ENCODE measurements at regions not wholly inside any gene's neighbourhood (a gene's known extent, or its start where the extent isn't known, plus 50 kb on each side); places are given as distances from the start of the nearest gene placed in this dataset.

GRCh38 chr7:106783286-106783685 lies 81.8 kb upstream of the PIK3CG start:
- no peaks in the 10 kb centered on the region for H4K20me1 ChIP-seq (ENCODE audit: control insufficient read depth, insufficient read depth, low read length, poor library complexity, severe bottlenecking)
- TF ChIP-seq EZH2 (IDR thresholded peaks at IDR 0.05; ENCODE audit: borderline replicate concordance, insufficient read depth, low read depth, low read length, poor library complexity, severe bottlenecking), result no peak
- ATAC-seq (ENCODE audit: low read depth) (no peak), DNase-seq (no peak)
- no peak overlapping the region for H3K9ac ChIP-seq (ENCODE audit: low read length)
- Mint-ChIP-seq H3K27ac (no peak overlapping the region), H3K27me3 (peaks cover 10% of the 10 kb centered on the region), H3K4me3 (no peak overlapping the region), H3K4me1 (no peaks in the 10 kb centered on the region), H3K9me3 (ENCODE audit: insufficient read depth) (no peaks in the 10 kb centered on the region)
- H3K36me3 ChIP-seq (replicated peaks in 1 of 2; ENCODE audit: control extremely low read depth in 1 of 2, control insufficient read depth in 1 of 2, extremely low read depth in 1 of 2, insufficient read depth in 2 of 2, low read length in 1 of 2), result no peaks in the 10 kb centered on the region
- ChIA-PET CTCF (no interaction called here), POLR2A (no interaction called here)
- no peaks in the 10 kb centered on the region for H3K79me2 ChIP-seq (ENCODE audit: control insufficient read depth, insufficient read depth, low read length)
- no peak overlapping the region for H2AFZ ChIP-seq (ENCODE audit: insufficient read depth, low read depth, low read length, poor library complexity, severe bottlenecking)
- no peak overlapping the region for H3K4me2 ChIP-seq (replicated peaks; ENCODE audit: low read depth, low read length, poor library complexity, severe bottlenecking)
- no peak overlapping the region for H3K27ac ChIP-seq (ENCODE audit: low read length in 2 of 2)
- no peaks in the 10 kb centered on the region for H3K27me3 ChIP-seq (replicated peaks in 1 of 4; ENCODE audit: control extremely low read depth in 1 of 4, control insufficient read depth in 3 of 4, insufficient read depth in 4 of 4, low read length in 3 of 4)
- no peak overlapping the region for H3K4me3 ChIP-seq (ENCODE audit: control extremely low read depth in 1 of 5, extremely low read depth in 1 of 5, insufficient read depth in 1 of 5, low read depth in 2 of 5, low read length in 4 of 5)
- H3K9me3 ChIP-seq (ENCODE audit: control extremely low read depth in 1 of 3, control insufficient read depth in 2 of 3, insufficient read depth in 1 of 3, low read length in 2 of 3), result no peaks in the 10 kb centered on the region
- H3K4me1 ChIP-seq (ENCODE audit: control insufficient read depth in 2 of 2, insufficient read depth in 2 of 2, low read length in 2 of 2), result no peaks in the 10 kb centered on the region
- intact Hi-C loops (cut with micrococcal nuclease), result no loop called here
- no CpG with 5 or more reads among the region's 1 CpG for WGBS (ENCODE audit: insufficient coverage)

GRCh38 chr7:106788637-106789036 lies 76.4 kb upstream of the PIK3CG start:
- Histone ChIP-seq H3K4me3 (ENCODE audit: control extremely low read depth in 1 of 5, extremely low read depth in 1 of 5, insufficient read depth in 1 of 5, low read depth in 2 of 5, low read length in 4 of 5) (no peak overlapping the region), H3K9me3 (ENCODE audit: control extremely low read depth in 1 of 3, control insufficient read depth in 2 of 3, insufficient read depth in 1 of 3, low read length in 2 of 3) (no peaks in the 10 kb centered on the region), H3K4me2 (replicated peaks; ENCODE audit: low read depth, low read length, poor library complexity, severe bottlenecking) (no peak overlapping the region), H4K20me1 (ENCODE audit: control insufficient read depth, insufficient read depth, low read length, poor library complexity, severe bottlenecking) (no peaks in the 10 kb centered on the region), H3K36me3 (replicated peaks in 1 of 2; ENCODE audit: control extremely low read depth in 1 of 2, control insufficient read depth in 1 of 2, extremely low read depth in 1 of 2, insufficient read depth in 2 of 2, low read length in 1 of 2) (no peaks in the 10 kb centered on the region), H3K27ac (ENCODE audit: low read length in 2 of 2) (no peak overlapping the region), H3K4me1 (ENCODE audit: control insufficient read depth in 2 of 2, insufficient read depth in 2 of 2, low read length in 2 of 2) (no peaks in the 10 kb centered on the region), H3K9ac (ENCODE audit: low read length) (no peak overlapping the region), H3K27me3 (replicated peaks in 1 of 4; ENCODE audit: control extremely low read depth in 1 of 4, control insufficient read depth in 3 of 4, insufficient read depth in 4 of 4, low read length in 3 of 4) (no peaks in the 10 kb centered on the region), H3K79me2 (ENCODE audit: control insufficient read depth, insufficient read depth, low read length) (no peaks in the 10 kb centered on the region), H2AFZ (ENCODE audit: insufficient read depth, low read depth, low read length, poor library complexity, severe bottlenecking) (no peak overlapping the region)
- Mint-ChIP-seq H3K4me1 (no peaks in the 10 kb centered on the region), H3K27me3 (peaks cover 10% of the 10 kb centered on the region), H3K4me3 (no peak overlapping the region), H3K9me3 (ENCODE audit: insufficient read depth) (no peaks in the 10 kb centered on the region), H3K27ac (no peak overlapping the region)
- no peak for ATAC-seq (ENCODE audit: low read depth)
- no CpG with 5 or more reads among the region's 1 CpG for WGBS (ENCODE audit: insufficient coverage)
- ChIA-PET CTCF (interaction anchor here (0.8 to 4.0 kb wide), 3 partner anchors 158 to 361 kb away, joined by 3 to 24 read pairs (median 7); no protein-coding TSS in a partner anchor), POLR2A (no interaction called here)
- intact Hi-C loops (cut with micrococcal nuclease), result no loop called here
- no peak for DNase-seq
- no peak for TF ChIP-seq EZH2 (IDR thresholded peaks at IDR 0.05; ENCODE audit: borderline replicate concordance, insufficient read depth, low read depth, low read length, poor library complexity, severe bottlenecking)
- TF ChIP-seq, protein P1, sequence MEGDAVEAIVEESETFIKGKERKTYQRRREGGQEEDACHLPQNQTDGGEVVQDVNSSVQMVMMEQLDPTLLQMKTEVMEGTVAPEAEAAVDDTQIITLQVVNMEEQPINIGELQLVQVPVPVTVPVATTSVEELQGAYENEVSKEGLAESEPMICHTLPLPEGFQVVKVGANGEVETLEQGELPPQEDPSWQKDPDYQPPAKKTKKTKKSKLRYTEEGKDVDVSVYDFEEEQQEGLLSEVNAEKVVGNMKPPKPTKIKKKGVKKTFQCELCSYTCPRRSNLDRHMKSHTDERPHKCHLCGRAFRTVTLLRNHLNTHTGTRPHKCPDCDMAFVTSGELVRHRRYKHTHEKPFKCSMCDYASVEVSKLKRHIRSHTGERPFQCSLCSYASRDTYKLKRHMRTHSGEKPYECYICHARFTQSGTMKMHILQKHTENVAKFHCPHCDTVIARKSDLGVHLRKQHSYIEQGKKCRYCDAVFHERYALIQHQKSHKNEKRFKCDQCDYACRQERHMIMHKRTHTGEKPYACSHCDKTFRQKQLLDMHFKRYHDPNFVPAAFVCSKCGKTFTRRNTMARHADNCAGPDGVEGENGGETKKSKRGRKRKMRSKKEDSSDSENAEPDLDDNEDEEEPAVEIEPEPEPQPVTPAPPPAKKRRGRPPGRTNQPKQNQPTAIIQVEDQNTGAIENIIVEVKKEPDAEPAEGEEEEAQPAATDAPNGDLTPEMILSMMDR (IDR thresholded peaks at IDR 0.05), result no peak
